GM18508 (cell line): ENCODE measurements at regions not wholly inside any gene's neighbourhood (a gene's known extent, or its start where the extent isn't known, plus 50 kb on each side); places are given as distances from the start of the nearest gene placed in this dataset.

Source experiments
- ATAC-seq: cut with Tn5 transposase; IDR thresholded peaks from one replicate; pipeline ENCODE4 v1.9.1; 2021; ENCODE audit warnings: moderate number of reproducible peaks; ENCODE audit not compliant: insufficient read depth, unreplicated experiment

- ATAC-seq, result no peak
These were observed 76.0 kb upstream of the CD180 start for GRCh38 chr5:67272453-67273130.

GRCh38 chr5:67268231-67269021 is 71.8 kb upstream of the CD180 start:
- ATAC-seq, result no peak

DNA sequence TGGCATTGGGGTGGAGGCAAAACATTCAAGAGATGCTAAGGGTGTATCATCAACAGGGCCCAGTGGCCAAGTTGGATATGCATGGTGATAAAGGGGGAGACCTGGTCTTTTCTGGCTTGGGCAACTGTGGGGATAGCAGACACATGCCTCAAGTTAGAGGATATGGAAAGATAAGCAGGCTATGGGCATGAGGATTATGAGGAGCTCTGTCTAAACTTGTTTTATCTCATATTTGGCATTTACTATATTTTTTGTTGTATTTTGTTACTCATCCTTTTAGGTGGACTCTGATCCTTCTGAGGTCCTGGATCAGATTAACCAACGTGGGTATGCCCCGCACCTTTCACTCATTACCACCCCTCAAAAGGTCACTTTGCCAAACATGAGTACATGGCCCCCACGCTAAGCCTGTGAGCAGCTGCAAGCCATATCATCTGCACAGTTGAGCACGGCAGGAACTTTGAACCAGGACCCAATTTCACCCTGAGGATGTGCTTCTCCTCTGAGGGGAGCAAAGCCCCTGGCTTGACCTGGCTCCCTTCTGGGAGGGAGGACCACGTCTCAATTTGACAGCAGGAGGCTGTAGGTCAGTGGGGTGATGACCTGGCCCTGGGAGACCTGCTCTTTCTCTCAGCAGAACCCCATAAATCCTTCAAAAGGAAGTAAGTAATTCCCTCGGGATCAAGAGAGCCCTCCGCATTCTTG is 71.1 kb upstream of the CD180 start:
- no peak for ATAC-seq

DNA sequence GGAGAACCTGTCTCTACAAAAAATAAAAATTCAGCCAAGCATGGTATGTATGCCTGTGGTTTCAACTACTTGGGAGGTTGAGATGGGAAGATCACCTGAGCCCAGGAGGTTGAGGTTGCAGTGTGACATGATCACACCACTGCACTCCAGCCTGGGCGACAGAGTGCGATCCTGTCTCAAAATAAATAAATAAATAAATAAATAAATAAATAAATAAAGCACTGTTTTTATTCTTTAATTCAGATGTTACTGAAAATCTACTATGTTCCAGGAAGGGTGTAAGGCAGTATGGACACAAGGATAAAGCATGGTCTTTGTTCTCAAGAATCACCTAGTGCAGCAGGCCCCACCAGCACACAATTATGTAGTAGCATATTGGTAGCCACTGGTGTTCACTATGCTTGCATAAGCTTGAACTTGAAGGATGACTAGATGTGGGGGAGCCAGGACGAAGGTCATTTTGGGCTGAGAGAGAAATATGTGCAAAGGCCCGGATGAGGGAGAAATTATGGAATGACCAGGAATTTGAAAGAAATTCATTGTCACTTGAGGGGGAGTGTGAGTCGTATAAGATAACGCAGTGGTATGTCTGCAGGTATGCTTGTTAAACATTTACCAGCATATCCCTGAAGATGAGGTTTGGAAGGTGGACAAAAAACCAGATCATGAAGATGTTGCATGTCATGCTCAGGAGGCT is 70.2 kb upstream of the CD180 start:
- ATAC-seq, result no peak

DNA sequence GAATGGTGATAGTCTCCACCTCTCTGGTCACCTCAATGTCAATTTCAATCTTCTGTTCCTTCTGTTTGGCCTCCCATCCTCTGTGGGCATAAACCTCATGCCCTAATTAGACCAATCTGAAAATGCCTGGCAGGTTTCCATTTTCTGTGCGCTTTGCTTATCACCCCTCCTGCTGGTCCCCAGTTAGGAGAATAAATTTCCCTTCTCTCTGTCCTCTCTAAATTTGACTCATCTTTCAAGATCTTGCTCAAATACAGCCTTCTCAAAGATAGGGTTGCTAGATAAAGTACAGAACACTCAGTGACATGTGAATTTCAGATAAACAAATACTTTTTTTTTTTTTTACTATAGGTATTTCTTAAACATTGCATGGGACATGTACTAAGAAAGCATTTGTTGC is 69.4 kb upstream of the CD180 start:
- ATAC-seq, result no peak

DNA sequence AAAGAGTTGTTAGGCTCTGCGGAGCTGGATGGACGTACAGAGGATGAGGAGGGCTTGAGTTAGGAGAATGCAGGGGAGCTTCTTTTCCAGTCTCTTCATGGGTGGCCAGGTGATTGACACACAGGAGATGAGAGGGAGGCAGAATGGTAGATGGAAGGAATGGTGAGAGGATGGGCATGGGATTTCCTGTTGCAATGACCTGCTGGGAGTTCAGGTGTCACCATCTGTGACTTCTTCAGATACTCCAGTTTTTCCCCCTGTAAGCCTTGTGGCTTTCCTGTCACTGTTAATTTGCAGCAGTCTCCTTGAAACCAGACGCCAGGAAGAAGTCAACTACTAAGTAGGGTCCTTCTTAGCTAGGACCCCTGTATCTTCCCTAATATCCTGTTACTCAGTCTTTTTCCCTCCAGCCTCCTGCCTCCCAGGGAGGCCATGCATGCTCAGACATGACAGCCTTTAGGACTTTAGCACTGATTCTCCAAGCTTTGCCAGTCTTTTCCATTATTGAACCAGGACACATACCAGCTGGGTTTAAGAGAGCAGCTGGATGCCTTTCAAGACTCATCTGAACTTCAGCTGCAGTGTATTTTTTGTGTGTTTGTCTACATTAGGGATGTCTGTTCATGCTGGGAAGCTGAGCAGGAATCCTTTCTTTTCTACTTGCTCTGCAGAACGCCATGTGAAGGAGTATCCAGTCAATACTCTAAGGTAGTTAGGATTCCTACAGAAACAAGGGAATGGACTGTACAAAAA is 67.2 kb upstream of the CD180 start:
- ATAC-seq, result no peak

DNA sequence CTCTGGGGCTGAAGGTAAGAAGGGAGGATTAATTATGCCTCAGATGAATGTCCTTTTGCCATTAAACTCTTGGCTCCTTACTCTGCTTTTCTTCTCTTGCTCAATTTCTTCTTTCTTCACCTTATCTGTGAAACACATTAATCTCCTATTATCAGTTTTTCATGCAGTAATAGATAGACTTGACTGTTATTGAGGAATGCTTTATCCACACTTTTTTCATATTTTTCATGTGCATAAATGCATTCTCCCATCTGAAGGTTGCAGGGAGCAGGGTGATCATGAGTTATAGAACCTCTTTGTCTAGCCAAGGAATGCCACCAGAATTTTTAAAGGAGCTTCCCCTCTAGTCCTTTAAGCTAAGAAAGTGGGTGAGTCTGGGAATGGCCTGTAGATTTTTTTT is 66.4 kb upstream of the CD180 start:
- ATAC-seq, result no peak

DNA sequence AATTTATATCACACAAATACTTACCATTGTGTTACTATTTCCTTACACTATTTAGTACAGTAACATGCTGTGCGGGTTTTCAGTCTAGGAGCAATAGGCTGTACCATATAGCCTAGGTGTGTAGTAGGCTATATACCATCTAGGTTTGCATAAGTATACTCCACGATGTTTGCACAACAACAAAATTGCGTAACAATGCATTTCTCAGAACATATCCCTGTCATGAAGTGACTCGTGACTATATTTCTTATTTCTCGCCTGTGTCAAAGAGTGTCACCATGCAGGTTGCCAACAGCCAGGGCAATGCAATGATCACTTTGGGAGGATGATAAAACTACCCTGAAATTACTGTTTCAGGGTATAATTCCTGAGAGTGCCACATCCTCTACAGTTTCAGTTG is 65.6 kb upstream of the CD180 start:
- no peak for ATAC-seq

DNA sequence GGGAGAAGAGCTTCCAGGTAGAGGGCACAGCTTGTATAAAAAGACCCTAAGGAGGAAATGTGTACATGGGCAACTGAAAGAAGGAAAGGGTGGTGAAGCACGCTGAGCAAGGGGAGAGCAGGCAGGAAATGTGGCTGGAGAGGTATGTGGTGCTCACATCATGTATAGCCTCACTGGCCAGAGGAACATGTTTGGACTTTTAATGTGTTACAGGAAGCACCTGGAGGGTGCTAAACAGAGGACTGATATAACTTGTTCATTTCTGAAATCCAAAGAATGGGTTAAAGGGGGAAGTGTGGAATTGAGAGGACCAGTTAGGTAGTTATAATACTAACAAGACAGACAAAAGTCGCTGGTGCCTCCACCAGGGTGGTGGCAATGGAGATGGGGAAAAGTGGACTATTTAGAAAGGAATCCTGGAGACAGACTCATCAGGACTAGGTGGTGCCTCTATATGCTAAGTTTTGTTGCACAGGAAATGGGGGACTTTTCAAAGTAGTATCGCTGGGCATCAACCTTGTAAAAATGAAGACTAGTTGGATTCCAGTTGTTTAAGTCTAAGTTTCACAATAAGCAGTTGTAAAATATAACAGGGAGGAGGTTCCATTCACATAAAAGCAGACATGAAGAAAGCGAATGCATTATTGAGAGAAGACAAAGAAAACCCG is 63.1 kb upstream of the CD180 start:
- ATAC-seq, result no peak

- ATAC-seq, result no peak
These were observed 60.9 kb upstream of the CD180 start for GRCh38 chr5:67257500-67257899.

DNA sequence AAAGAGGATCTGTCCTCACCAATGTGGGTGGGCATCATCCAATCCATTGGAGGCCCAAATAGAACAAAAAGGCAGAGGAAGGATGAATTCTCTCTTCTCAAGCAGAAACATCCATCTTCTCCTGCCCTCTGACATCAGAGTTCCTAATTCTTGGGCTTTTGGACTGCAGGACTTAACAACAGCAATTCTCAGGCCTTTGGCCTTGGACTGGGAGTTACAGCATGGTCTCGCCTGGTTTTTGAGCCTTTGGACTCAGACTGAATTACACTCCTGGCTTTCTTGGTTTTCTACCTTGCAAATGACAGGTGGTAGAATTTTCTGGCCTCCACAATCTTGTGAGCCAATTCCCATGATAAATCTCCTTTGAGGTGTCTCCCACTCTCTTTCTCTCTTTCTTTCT is 60.5 kb upstream of the CD180 start:
- no peak for ATAC-seq

DNA sequence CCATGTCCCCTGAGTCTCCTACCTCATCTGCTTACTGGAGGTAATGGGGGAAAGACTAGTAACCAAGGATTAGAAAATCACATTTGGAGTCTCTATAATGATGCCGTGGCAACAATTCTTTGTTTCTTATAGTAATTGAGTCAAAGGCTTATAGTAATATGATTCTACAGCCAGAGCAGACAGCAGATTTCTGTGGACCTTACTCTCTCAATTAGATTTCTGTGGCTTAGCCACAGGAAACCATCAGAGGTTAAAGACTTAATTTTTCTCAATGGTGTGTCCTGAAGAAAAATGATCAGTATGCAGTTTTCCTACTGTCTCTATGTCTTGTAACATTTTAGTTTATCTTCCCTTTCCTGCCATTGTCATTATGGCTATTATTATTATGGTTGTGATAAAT is 59.3 kb upstream of the CD180 start:
- no peak for ATAC-seq

GRCh38 chr5:67253911-67254310 is 57.3 kb upstream of the CD180 start:
- no peak for ATAC-seq

GRCh38 chr5:67249590-67249895 is 52.9 kb upstream of the CD180 start:
- ATAC-seq, result no peak

DNA sequence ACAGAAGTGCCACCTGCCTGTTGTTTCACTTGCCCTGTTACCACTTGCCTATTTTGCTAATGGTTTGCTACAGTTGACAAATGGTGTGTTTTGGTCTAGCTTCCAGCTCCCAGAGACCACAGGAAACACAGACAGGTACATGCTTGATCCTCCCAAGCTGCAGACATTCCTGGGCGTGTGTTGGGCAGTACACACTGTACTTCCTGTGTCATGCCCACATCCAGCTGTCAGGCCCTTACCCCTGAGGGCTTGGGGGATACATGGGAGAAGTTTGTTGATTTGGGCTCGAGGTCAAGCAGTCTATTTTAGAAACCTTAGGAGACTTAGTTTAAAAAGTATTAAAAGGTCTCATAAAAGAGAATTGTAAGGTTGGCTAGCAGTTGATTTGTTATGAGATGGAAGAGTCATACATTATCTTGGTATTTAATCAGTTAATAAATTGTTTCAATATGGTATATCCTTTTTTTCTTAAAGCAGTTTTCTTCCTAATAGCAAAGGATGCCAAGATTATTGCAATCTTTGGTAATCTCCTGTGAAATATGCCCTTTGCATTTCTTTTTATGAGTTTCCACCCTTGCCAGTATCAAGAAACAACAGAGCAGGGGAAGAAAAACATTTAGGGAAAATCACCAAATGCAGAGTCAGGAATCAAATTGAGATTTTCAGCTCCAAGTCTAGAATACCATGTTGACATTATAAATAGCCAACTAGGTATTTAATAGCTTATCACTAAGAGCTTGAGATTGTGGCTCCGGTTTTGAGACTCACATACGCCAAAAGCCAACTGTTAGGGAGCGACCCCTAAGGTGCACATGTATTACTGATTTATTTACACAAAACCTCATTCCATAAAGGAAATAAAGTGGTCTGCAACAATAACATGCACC is 52.3 kb upstream of the CD180 start:
- no peak for ATAC-seq

DNA sequence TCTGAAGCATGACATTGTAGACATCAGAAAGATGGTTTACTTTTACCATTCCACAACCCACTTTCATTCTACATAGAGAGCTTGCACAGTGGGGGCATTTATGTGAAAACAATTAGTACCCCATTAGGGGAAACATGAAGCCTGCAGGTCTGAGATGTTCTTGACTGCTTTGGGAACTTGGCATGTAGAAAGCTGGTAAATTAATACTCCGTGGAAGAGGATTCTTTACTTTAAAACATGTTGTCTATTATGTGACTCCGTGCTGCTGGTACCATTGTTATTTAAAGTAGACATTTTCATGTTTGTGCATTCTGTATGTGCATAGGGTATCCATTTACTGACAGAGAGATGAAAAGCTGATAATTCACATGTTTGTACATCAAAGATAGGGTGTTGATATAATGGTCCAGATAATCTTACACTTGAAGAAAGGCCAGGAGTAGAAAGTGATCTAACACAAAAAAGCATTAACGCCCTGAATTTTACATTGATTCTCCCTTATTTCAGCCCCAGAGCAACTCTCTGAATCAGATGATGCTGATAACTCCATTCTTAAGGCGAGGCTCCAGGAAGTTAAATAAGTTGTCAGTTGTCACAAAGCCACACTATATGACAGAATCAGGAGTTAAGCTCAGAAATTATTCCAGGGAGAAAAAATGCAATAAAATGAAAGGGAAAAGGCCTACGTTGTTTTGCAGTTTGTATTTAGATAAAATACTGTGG is 50.1 kb upstream of the CD180 start:
- ATAC-seq, result no peak
